SIG-M5 treated with dmso at 0.1 percent for 504 hours (cell line): ENCODE measurements at regions not wholly inside any gene's neighbourhood (a gene's known extent, or its start where the extent isn't known, plus 50 kb on each side); places are given as distances from the start of the nearest gene placed in this dataset.
"Not testable (repeated sequence)": the region's sequence is repeated elsewhere in the genome, so short reads cannot be mapped to it uniquely, and the experiment has no call there.

Experiments used
- DNase-seq: peaks from one replicate; lab custom pipeline; 2025; ENCODE audit not compliant: unreplicated experiment; lab: John Stamatoyannopoulos, UW

GRCh38 chr3:15851735-15852134, 54.0 kb upstream of the ANKRD28 start:
- no peak for DNase-seq

DNA sequence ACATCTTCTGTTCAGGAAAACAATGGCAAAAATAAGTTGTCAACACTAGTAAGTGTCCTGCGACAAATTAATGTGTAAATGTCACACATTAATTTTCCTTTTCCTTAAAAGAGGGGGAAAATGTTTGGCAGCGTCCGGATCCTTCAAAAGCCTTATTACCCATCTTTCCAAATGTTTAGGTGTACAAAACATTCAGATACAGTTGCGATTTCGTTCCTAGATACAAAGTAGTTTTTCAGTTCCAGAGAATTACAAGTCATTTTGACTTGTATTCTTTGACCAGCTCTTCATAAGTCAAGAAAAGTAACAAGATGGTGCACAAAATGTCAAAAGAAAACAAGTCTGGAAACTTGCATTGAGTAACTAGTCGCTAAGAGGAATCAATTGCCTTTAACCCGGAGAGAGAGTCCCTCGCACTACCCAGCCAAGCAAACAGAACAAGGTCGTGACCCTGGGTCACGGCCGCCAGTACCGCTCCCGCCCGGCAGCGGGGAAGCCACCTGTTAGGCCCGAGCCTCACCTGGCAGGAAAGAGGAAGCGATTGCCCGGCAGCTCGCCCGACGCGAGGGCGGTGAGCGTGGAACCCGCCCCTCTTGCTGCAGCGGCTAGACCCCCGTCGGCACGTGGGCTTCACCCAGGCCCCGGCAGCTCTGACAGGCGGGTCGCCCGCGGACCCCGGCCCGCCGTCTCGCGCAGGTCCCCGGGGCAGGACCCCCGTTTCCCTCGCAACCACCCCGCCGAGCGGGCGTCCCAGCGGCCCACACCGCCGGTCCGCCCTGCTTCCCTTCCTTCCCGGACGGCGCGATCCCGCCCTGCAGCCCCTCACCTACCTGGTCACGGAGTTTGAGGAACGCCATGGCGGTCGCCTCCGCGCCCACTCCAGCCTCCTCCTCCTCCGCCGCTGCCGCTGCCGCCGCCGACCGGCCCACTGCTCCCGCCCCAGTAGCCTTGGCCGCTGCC, 61.0 kb upstream of the ANKRD28 start:
- peak; percentile 56 for DNase-seq

- peak; percentile 80 for DNase-seq
Observed at GRCh38 chr3:15859507-15860013, 61.8 kb upstream of the ANKRD28 start.

DNA sequence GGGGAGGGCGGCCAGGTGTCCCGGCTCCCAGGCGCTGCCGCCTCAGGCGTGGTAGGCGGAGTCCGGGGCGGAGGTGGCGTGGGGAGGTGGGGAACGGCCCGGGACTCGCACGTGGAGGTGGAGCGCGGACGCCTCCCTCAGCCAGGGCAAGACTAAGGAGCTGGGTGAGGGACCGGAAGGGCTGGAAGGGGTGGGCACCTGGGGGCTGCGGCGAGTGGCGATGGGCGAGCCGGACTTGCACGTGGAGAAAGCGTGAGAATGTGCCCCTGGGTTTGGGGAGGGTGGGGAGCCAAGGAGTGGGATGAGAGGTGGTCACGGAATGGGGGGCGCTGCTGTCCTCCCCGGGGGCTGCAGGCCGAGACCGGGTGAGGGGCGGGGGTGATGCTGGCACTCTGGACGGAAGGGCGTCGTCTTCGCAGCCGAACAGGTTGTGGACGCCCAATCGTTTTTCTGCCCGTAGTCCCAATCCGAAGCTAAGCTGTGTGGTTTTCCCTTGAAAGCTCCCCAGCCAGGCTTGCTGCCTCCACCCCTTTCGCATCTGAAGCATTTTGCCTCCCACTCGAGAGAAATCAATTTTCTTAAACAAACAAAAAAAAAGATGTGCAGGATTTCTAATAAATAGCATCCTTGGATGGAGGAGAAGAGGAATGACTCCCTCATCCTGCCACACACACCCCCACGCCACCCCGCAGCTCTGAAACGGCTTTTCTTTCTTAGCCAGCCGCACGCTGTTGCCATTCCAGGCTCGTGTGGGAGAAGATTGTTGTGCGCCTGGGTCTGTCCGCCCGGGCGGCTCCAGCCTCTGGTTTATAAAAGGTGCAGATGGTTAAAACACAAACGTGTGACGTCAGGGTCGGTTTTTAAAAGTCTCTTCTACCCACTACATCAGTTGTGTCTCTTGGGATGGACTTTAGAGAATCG, 62.5 kb upstream of the ANKRD28 start:
- peak; percentile 64 for DNase-seq

- no peak for DNase-seq
Observed at GRCh38 chr3:15861163-15861562, 63.4 kb upstream of the ANKRD28 start.

DNA sequence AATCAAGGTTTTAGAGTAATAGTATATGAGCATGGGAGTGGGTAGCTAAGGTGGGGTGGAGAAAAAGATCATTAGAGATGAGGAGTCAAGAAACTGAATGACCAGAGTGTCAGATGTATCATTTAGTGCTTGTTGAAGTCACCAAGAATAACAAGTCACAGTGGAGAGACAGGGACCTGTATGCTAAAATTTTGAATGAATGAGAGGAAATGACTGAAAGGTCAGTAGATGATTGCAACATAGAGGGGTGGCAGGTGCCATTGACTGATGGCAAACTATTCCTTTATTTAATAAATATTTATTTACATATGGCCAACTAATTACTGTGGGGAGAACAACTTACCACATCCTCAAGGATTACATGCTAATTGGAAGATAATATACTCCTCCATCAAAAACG, 75.0 kb upstream of the ANKRD28 start:
- DNase-seq, result no peak

- DNase-seq, result no peak
Observed at GRCh38 chr3:15873415-15873814, 75.6 kb upstream of the ANKRD28 start.

DNA sequence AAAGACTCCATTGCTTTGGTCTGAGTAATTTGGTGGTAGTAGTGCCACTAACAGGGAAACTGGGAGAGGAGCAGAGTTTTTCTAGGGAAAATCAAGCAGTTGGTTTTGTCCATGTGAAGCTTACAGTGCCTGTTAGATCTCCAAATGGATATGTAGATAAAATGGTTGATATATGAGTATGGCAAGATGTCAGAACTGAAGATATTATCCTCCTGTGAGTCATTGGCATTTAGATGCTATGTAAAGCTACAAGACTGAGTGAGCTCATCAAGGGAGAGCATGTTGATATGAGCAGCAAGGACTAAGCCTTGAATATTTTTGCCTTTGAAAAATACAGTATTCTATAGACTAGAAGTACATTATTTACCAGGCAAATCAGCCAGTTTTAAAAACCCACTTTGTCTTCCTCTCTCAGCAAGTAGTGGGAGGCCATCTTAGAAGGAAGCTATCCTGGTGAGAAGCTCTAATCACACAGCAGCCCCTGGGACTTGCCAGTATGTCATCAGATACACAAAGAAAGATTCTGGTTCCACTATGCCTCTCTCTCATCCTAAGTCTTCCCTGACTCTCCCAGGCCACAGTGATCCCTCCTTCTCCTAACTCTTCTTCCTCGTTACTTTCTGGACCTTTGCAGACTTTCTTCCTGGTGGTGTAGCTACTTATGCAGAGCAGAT, 77.4 kb upstream of the ANKRD28 start:
- no peak for DNase-seq

DNA sequence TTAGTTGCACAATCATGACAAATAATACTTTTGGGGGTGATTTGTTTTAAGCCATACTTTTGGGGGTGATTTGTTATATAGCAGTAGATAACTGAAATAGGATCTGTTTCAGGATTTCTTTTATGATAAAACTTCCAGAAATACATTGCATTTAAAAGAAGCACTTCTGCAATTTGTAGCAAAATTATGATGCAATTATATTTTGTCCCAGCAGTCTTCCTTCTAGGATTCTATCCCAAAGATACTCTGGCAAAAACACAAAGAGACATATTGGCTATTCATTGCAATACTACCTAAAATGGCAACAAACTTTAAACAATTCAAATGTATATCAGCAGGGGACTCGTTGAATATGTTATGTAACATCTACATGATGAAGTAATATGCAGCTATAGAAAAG, 78.9 kb upstream of the ANKRD28 start:
- no peak for DNase-seq

DNA sequence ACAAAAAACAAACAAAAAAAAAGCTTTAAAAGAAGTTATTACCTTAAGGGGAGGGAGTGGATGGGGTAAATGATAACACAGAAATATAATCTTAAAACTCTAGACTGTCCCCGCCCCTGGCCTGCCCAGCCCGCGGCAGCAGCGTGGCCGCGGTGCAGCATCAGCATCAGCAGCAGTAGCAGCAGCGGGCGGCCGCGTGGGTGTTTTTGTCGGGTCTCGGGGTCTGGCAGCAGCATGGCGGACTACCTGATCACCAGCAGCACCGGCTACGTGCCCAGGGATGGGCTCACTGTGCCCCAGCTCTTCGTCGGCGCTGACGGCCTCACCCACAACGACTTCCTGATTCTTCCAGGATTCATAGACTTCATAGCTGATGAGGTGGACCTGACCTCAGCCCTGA, 80.0 kb upstream of the ANKRD28 start:
- no peak for DNase-seq

- not testable (repeated sequence) for DNase-seq
Observed at GRCh38 chr3:15879787-15880186, 82.0 kb upstream of the ANKRD28 start.

- DNase-seq, result no peak
Observed at GRCh38 chr3:15882577-15882976, 84.8 kb upstream of the ANKRD28 start.

DNA sequence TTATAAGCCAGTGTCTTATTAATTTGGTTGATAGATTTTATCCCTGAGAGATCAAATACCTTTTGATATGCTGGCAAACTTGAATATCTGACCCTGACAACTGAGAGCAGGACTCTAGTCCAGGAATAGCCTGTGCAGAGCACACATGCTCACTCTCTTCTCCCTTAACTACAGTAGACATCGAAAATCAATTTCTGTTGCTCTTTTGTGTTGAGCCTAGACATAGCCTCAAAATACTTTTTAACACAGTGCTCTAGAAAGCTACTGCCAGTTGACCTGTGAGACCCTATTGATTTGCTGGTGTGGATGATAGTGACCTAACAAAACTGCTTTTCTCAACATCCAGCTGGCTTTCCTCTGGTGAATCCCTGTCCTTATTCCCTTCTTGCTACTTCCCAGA, 86.4 kb upstream of the ANKRD28 start:
- no peak for DNase-seq

- DNase-seq, result no peak
Observed at GRCh38 chr3:15886521-15886920, 88.7 kb upstream of the ANKRD28 start.

GRCh38 chr3:15887261-15887660, 89.5 kb upstream of the ANKRD28 start:
- no peak for DNase-seq

DNA sequence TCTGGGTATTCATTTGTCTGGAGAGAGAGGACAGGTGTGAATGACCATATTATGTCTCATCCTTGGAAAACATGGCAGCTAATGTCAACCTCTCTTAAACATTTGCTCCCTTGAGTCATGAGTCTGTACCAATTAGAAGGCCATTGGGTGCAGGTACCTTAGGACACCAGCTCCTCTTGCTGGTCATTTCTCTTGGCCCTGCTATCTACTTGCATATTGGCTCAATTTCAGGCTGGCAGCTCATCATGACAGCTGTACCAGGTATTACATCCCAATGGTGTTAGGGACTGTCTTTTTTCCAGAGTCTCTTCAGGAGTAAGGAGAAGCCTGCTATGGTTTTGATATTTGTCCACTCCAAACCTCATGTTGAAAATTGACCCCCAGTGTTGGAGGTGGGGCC, 92.2 kb upstream of the ANKRD28 start:
- no peak for DNase-seq

DNA sequence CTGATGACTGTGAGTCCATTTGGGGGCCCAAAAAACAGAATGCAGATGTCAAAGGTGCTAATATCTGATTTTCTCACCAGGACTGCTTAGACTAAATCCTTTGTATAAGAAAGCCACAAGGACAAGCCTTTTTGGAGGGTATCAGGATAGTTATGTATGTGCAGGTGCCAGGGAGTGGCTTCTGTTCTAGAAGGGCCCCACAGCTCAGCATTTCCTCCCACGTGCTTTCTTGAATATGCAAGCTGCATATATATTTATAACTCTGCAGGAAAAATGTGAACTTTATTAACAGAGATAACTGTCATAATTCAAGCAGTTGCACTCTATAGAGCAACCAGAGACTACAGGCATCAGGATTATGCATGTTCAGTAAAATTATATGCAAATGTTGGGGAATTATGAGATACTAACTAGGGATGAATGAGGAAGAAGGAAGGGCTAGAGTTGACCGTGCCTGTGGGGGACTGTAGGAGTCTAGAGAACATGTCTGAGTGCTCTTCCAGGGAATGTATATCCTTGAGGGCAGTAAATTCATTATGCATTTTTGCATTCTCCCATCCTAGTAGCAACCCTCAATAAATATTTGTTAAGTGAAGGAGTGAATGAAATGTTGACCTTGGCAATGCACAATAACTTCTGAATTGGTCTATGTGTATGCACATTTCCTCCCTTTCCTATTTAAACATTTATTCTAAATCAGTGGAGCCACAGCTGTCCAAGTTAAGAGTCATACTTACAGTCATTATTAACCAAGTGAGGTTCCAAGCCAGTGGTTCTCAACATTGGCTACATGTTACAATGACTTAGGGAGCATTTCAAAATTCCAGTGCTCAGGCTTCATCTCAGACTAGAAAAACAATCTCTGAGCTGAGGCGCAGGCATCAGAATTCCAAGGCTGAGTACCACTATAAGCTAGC, 94.8 kb upstream of the ANKRD28 start:
- DNase-seq, result no peak

DNA sequence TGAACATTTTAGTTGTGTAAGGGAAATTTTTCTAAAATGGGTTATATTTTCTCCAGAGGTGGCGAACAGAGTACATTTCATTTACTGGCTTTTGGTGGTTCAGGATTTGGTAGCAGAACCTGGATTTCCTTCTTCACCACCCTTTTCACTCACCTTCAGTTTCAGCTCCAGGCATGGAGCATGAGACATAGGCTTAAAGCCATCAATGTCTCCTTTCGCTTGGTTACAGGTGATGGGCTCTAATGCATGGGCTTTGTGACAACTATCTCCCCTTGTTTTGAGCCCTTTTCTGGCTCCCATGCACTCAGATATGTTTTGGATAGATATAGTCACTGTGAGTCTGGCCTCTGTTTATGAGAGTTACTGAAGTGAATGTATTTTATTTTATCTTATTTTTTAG, 96.6 kb upstream of the ANKRD28 start:
- DNase-seq, result no peak

DNA sequence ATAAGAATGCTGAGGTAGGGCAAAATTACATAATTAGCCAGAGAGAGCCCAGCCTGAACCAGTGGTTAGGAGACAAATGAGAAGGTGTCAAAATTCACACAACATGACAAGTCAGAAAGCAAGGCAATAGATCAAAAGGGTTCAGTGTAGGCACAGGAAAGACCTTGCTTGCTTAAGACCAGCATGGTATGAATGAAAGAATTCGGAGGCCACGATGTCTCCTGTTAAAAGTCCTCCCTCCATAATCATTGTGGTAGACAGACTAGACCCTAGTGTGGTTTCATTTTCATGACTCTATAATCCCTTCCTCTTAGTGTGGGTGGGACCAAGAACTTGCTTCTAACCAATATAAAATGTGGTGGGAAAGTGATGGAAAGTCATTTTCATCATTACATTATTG, 98.7 kb upstream of the ANKRD28 start:
- no peak for DNase-seq

GRCh38 chr3:15899388-15899787, 101.6 kb upstream of the ANKRD28 start:
- DNase-seq, result peak; percentile 6
